C4-2B (cell line): ENCODE measurements at regions not wholly inside any gene's neighbourhood (a gene's known extent, or its start where the extent isn't known, plus 50 kb on each side); places are given as distances from the start of the nearest gene placed in this dataset.

Experiments used
- H3K27ac ChIP-seq: fragments of 450-650 bp; 2 replicates; pipeline ENCODE4 v1.5.1; 2017
- CTCF ChIP-seq: fragments of 450-650 bp; conservative IDR thresholded peaks from 2 replicates; pipeline ENCODE4 v1.5.1; 2017; ENCODE audit warnings: mild to moderate bottlenecking
- ZFX ChIP-seq: fragments of 450-650 bp; IDR thresholded peaks from 2 replicates; pipeline ENCODE4 v1.6.1; 2017

GRCh38 chr3:132245552-132246142 is 71.6 kb upstream of the ACP3 start:
- no peak overlapping the region for H3K27ac ChIP-seq
- TF ChIP-seq ZFX (no peak), CTCF (no peak)

DNA sequence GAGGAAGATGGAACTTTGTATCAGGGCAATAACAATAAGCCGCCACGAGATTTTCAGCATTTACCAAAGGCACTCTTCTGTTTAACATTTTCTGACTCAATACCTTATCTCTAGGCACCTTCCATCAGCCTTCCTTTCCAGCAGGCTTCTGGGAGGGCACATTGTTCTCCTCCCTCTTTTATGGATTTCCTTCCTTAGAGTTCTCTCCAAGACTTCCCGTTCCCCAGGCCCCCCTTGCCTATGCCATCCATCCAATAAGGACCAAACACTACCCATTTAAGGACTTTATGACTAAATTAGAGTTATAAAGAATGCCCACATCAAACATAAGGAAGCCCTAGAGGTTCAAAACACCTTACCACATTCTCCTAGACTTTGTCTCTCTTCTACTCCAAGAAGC is 71.0 kb upstream of the ACP3 start:
- TF ChIP-seq CTCF (no peak), ZFX (no peak)
- H3K27ac ChIP-seq, result no peak overlapping the region

DNA sequence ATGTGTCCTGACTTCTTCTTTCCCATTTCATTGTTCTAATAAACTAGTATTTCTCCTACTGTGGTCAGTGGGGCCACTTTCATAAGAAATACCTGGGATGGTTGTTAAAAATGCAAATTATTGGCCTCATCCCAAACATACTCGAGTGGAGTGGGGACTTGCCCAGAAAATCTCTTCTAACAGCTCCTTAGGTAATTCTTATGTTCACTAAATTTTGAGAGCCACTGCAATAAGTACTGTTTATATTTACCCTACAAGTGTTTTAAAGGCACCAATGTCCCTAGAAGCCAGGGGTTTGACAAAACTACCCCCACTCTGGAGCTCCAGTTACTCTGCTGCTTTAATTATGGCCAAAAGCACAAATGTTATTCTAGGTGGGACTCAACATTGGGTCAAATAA is 70.0 kb upstream of the ACP3 start:
- TF ChIP-seq CTCF, result no peak
- TF ChIP-seq ZFX, result no peak
- no peak overlapping the region for H3K27ac ChIP-seq

- no peak for TF ChIP-seq ZFX
- TF ChIP-seq CTCF, result no peak
- no peak overlapping the region for H3K27ac ChIP-seq
These were observed 68.7 kb upstream of the ACP3 start for GRCh38 chr3:132248490-132248889.

GRCh38 chr3:132253262-132253878 is 63.8 kb upstream of the ACP3 start:
- H3K27ac ChIP-seq, result no peak overlapping the region
- TF ChIP-seq ZFX (no peak), CTCF (peak; percentile 95)

GRCh38 chr3:132254076-132254755 is 63.0 kb upstream of the ACP3 start:
- no peak overlapping the region for H3K27ac ChIP-seq
- no peak for TF ChIP-seq CTCF
- TF ChIP-seq ZFX, result no peak

GRCh38 chr3:132255041-132255745 is 62.0 kb upstream of the ACP3 start:
- H3K27ac ChIP-seq, result no peak overlapping the region
- no peak for TF ChIP-seq ZFX
- no peak for TF ChIP-seq CTCF
